Upper lobe of left lung (tissue), 6 donors: ENCODE measurements at regions not wholly inside any gene's neighbourhood (a gene's known extent, or its start where the extent isn't known, plus 50 kb on each side); places are given as distances from the start of the nearest gene placed in this dataset.

Source experiments
- ATAC-seq, 2 donors: fragments of 200-7000 bp; cut with Tn5 transposase; one replicate each; pipeline ENCODE4 v1.9.1; 2022; ENCODE audit warnings: mild to moderate bottlenecking in 2 of 2, moderate library complexity in 2 of 2; ENCODE audit not compliant: low FRiP score in 2 of 2
- DNase-seq, 2 donors: peaks; one replicate each; pipeline ENCODE4 v3.0.0-alpha.2; 2019 to 2020
- H3K27ac ChIP-seq, 4 donors: fragments of 200-600 bp; sonication (generic); one replicate each; pipeline ENCODE4 v1.5.1; 2016 to 2019
- H3K27me3 ChIP-seq, 4 donors: fragments of 200-600 bp; sonication (generic); one replicate each; pipeline ENCODE4 v1.5.1; 2017 to 2019
- H3K36me3 ChIP-seq, 4 donors: fragments of 200-600 bp; sonication (generic); one replicate each; pipeline ENCODE4 v1.5.1; 2016 to 2019
- H3K4me1 ChIP-seq, 4 donors: fragments of 200-600 bp; sonication (generic); one replicate each; pipeline ENCODE4 v1.5.1; 2018 to 2019
- H3K4me3 ChIP-seq, 4 donors: fragments of 200-600 bp; sonication (generic); one replicate each; pipeline ENCODE4 v1.5.1; 2017 to 2019; ENCODE audit warnings: mild to moderate bottlenecking in 2 of 4, moderate library complexity in 1 of 4
- H3K9me3 ChIP-seq, 4 donors: fragments of 200-600 bp; sonication (generic); one replicate each; pipeline ENCODE4 v1.5.1; 2018 to 2019
- EP300 ChIP-seq, 4 donors: sonication (generic); formaldehyde crosslinking; IDR thresholded peaks; one replicate each; pipeline ENCODE4 v1.5.1; 2017; ENCODE audit warnings: antibody characterized with exemption in 4 of 4, control low read depth in 2 of 4
- POLR2A ChIP-seq, 4 donors: fragments of 450-650 bp; IDR thresholded peaks; one replicate each; pipeline ENCODE4 v1.5.1; 2016 to 2017; ENCODE audit warnings: antibody characterized with exemption in 4 of 4, mild to moderate bottlenecking in 2 of 4
- POLR2AphosphoS5 ChIP-seq, 2 donors: sonication (generic); formaldehyde crosslinking; IDR thresholded peaks; one replicate each; pipeline ENCODE4 v1.5.1; 2017; ENCODE audit warnings: antibody characterized with exemption in 2 of 2
- WGBS, 2 donors: methylation state at CpG; one replicate each; pipeline ENCODE4 v1.1.5; 2017 to 2018; 5-methylcytosine and 5-hydroxymethylcytosine counted together
- TF ChIP-seq, protein P1 (sequence below), 6 experiments: fragments of 450-650 bp in 4 of 6; fragments of 200-600 bp in 2 of 6; sonication (generic) in 2 of 6; IDR thresholded peaks; one replicate each; pipeline ENCODE4 v1.5.1; 2016 to 2019; ENCODE audit warnings: antibody characterized with exemption in 6 of 6
- donor health status: DM: no; HTN: no; CAD: no; lungs with moderate emphysema.
- donor health status: DM: no; HTN: yes; CAD: no; lungs with severe emphysema.

GRCh38 chr11:70637186-70637800, 239.0 kb downstream of the CTTN start:
- H3K9me3 ChIP-seq, result no peaks in the 10 kb centered on the region
- no peak for ATAC-seq
- H3K36me3 ChIP-seq, result no peaks in the 10 kb centered on the region
- no peak for TF ChIP-seq EP300 (IDR thresholded peaks at IDR 0.05)
- no peak for TF ChIP-seq POLR2AphosphoS5 (IDR thresholded peaks at IDR 0.05)
- TF ChIP-seq, protein P1, sequence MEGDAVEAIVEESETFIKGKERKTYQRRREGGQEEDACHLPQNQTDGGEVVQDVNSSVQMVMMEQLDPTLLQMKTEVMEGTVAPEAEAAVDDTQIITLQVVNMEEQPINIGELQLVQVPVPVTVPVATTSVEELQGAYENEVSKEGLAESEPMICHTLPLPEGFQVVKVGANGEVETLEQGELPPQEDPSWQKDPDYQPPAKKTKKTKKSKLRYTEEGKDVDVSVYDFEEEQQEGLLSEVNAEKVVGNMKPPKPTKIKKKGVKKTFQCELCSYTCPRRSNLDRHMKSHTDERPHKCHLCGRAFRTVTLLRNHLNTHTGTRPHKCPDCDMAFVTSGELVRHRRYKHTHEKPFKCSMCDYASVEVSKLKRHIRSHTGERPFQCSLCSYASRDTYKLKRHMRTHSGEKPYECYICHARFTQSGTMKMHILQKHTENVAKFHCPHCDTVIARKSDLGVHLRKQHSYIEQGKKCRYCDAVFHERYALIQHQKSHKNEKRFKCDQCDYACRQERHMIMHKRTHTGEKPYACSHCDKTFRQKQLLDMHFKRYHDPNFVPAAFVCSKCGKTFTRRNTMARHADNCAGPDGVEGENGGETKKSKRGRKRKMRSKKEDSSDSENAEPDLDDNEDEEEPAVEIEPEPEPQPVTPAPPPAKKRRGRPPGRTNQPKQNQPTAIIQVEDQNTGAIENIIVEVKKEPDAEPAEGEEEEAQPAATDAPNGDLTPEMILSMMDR (IDR thresholded peaks at IDR 0.05), result no peak
- TF ChIP-seq POLR2A (IDR thresholded peaks at IDR 0.05), result no peak
- WGBS, 2 donors, result 82 to 83% methylated on average over 5 to 14 of the region's 16 CpGs
- DNase-seq, result no peak
- no peaks in the 10 kb centered on the region for H3K4me1 ChIP-seq
- H3K27me3 ChIP-seq, result no peaks in the 10 kb centered on the region
- no peak overlapping the region for H3K4me3 ChIP-seq
- H3K27ac ChIP-seq, result no peak overlapping the region

GRCh38 chr11:70637949-70638583, 239.7 kb downstream of the CTTN start:
- Histone ChIP-seq H3K27me3 (no peaks in the 10 kb centered on the region), H3K9me3 (no peaks in the 10 kb centered on the region), H3K4me1 (no peaks in the 10 kb centered on the region), H3K4me3 (no peak overlapping the region), H3K27ac (no peak overlapping the region), H3K36me3 (no peaks in the 10 kb centered on the region)
- DNase-seq, result no peak
- no peak for ATAC-seq
- 71 to 72% methylated on average over 10 to 18 of the region's 18 CpGs for WGBS, 2 donors
- TF ChIP-seq, protein P1 (IDR thresholded peaks at IDR 0.05), result no peak
- TF ChIP-seq EP300 (IDR thresholded peaks at IDR 0.05), result no peak

- ATAC-seq (no peak), DNase-seq (no peak)
- 85 to 92% methylated on average over 7 of the region's 8 CpGs for WGBS, 2 donors
Measured at GRCh38 chr11:70640408-70640807, 242.1 kb downstream of the CTTN start.

DNA sequence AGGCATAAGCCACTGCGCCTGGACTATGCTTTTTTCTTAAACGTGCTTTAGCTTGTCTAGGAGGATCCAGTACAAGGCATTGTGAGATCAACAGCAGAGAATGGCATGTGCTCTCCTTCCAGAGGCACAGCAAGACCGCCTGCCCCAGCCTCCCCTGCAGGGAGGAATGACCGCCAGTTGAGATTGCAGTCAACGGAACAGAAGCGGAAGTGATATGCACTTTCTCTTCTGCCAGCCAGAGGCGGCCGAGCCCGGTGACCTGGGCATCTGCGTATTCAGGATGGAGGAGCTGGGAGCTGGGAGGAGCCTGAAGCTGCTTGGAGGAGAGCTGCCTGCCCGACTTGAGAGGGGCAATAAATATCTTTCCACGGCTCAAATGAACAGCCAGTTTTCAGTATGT, 243.0 kb downstream of the CTTN start:
- no peaks in the 10 kb centered on the region for H3K27me3 ChIP-seq
- no peaks in the 10 kb centered on the region for H3K4me1 ChIP-seq
- TF ChIP-seq, protein P1 (IDR thresholded peaks at IDR 0.05), result no peak
- no peak for TF ChIP-seq POLR2AphosphoS5 (IDR thresholded peaks at IDR 0.05)
- no peak for TF ChIP-seq POLR2A (IDR thresholded peaks at IDR 0.05)
- TF ChIP-seq EP300 (IDR thresholded peaks at IDR 0.05), result no peak
- no peak overlapping the region for H3K27ac ChIP-seq
- H3K9me3 ChIP-seq, result no peaks in the 10 kb centered on the region
- ATAC-seq, result no peak
- DNase-seq, result no peak
- WGBS, 2 donors, result 61 to 65% methylated on average over 12 of the region's 12 CpGs
- H3K36me3 ChIP-seq, result no peaks in the 10 kb centered on the region
- no peak overlapping the region for H3K4me3 ChIP-seq

More at GRCh38 chr11:70640408-70640807, 242.1 kb downstream of the CTTN start:
- no peaks in the 10 kb centered on the region for H3K9me3 ChIP-seq
- H3K4me3 ChIP-seq, result no peak overlapping the region
- H3K27me3 ChIP-seq, result no peaks in the 10 kb centered on the region
- TF ChIP-seq POLR2AphosphoS5 (IDR thresholded peaks at IDR 0.05), result no peak
- TF ChIP-seq EP300 (IDR thresholded peaks at IDR 0.05), result no peak
- no peak for TF ChIP-seq POLR2A (IDR thresholded peaks at IDR 0.05)
- TF ChIP-seq, protein P1 (IDR thresholded peaks at IDR 0.05), result no peak
- no peaks in the 10 kb centered on the region for H3K36me3 ChIP-seq
- H3K27ac ChIP-seq, result no peak overlapping the region
- H3K4me1 ChIP-seq, result no peaks in the 10 kb centered on the region

DNA sequence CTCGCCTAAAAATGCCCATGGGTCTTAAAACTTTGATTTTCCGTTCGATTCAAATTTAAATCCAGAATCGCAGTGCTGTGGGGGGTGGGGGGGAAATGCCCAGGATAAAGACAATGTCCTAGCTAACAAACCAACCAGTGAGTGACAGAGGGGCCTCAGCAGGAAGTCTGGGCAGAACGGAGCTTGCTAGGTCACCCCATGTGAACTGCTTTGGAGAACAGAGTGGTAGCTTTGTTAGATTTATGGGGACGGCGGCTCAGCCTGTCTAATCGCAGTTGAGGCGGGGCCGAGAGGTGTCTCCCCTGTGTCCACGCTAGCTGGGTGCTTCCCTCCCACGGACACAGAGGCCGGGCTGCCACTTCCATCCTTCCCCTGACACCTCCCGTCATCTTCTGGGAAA, 243.9 kb downstream of the CTTN start:
- H3K27ac ChIP-seq, result no peak overlapping the region
- no peaks in the 10 kb centered on the region for H3K9me3 ChIP-seq
- no peak for DNase-seq
- no peak overlapping the region for H3K4me3 ChIP-seq
- no peaks in the 10 kb centered on the region for H3K4me1 ChIP-seq
- 62 to 73% methylated on average over 14 of the region's 14 CpGs for WGBS, 2 donors
- ATAC-seq, result no peak
- TF ChIP-seq POLR2AphosphoS5 (IDR thresholded peaks at IDR 0.05) (no peak), POLR2A (IDR thresholded peaks at IDR 0.05) (no peak), EP300 (IDR thresholded peaks at IDR 0.05) (no peak)
- TF ChIP-seq, protein P1 (IDR thresholded peaks at IDR 0.05), result no peak
- no peaks in the 10 kb centered on the region for H3K27me3 ChIP-seq
- no peaks in the 10 kb centered on the region for H3K36me3 ChIP-seq
